ENCODE measurements at regions not wholly inside any gene's neighbourhood (a gene's known extent, or its start where the extent isn't known, plus 50 kb on each side); places are given as distances from the start of the nearest gene placed in this dataset.
"Not testable (repeated sequence)": the region's sequence is repeated elsewhere in the genome, so short reads cannot be mapped to it uniquely, and the experiment has no call there.

GRCh38 chr7:101679653-101680173 is 50.6 kb upstream of the MYL10 start:
- H3K4me2 ChIP-seq (ENCODE audit: insufficient read depth, low read length); H3K4me3 ChIP-seq (ENCODE audit: insufficient read depth, low read length); H2AFZ ChIP-seq (ENCODE audit: low read length); H3K36me3 ChIP-seq (ENCODE audit: insufficient read depth, low read length); H3K27me3 ChIP-seq (ENCODE audit: insufficient read depth, low read length); DNase-seq (ENCODE audit: insufficient read length, low spot score, missing footprints); H4K20me1 ChIP-seq (ENCODE audit: insufficient read depth, low read length); H3K9me3 ChIP-seq (ENCODE audit: low read depth, low read length); H3K79me2 ChIP-seq (ENCODE audit: insufficient read depth, low read length): not testable (repeated sequence)
- peaks cover 37% of the 10 kb centered on the region for H3K4me1 ChIP-seq (ENCODE audit: insufficient read depth, low read length)
- peak overlapping the region; percentile 71 for H3K27ac ChIP-seq (ENCODE audit: low read depth, low read length)

GRCh38 chr7:101680406-101681145 is 51.5 kb upstream of the MYL10 start:
- no peaks in the 10 kb centered on the region for H4K20me1 ChIP-seq (ENCODE audit: insufficient read depth, low read length)
- H3K79me2 ChIP-seq (ENCODE audit: insufficient read depth, low read length): no peaks in the 10 kb centered on the region
- no peaks in the 10 kb centered on the region for H3K36me3 ChIP-seq (ENCODE audit: insufficient read depth, low read length)
- peaks cover 37% of the 10 kb centered on the region for H3K4me1 ChIP-seq (ENCODE audit: insufficient read depth, low read length)
- H3K9me3 ChIP-seq (ENCODE audit: low read depth, low read length): no peaks in the 10 kb centered on the region
- TF ChIP-seq CTCF (IDR thresholded peaks at IDR 0.05; ENCODE audit: extremely low read depth, low read depth, low read length): no peak
- H3K27me3 ChIP-seq (ENCODE audit: insufficient read depth, low read length): no peaks in the 10 kb centered on the region
- no peak overlapping the region for H2AFZ ChIP-seq (ENCODE audit: low read length)
- DNase-seq (ENCODE audit: insufficient read length, low spot score, missing footprints): no peak
- peak overlapping the region; percentile 37 for H3K4me3 ChIP-seq (ENCODE audit: insufficient read depth, low read length)
- H3K27ac ChIP-seq (ENCODE audit: low read depth, low read length): peak overlapping the region; percentile 85
- peak overlapping the region; percentile 80 for H3K4me2 ChIP-seq (ENCODE audit: insufficient read depth, low read length)

- Histone ChIP-seq H3K4me3 (ENCODE audit: insufficient read depth, low read length) (peak overlapping the region; percentile 27), H2AFZ (ENCODE audit: low read length) (peak overlapping the region; percentile 60), H3K79me2 (ENCODE audit: insufficient read depth, low read length) (no peaks in the 10 kb centered on the region), H3K9me3 (ENCODE audit: low read depth, low read length) (no peaks in the 10 kb centered on the region), H3K27me3 (ENCODE audit: insufficient read depth, low read length) (no peaks in the 10 kb centered on the region), H3K27ac (ENCODE audit: low read depth, low read length) (peak overlapping the region; percentile 85), H3K4me1 (ENCODE audit: insufficient read depth, low read length) (peaks cover 37% of the 10 kb centered on the region), H3K36me3 (ENCODE audit: insufficient read depth, low read length) (no peaks in the 10 kb centered on the region), H4K20me1 (ENCODE audit: insufficient read depth, low read length) (no peaks in the 10 kb centered on the region), H3K4me2 (ENCODE audit: insufficient read depth, low read length) (peak overlapping the region; percentile 80)
- peak; percentile 97 for DNase-seq (ENCODE audit: insufficient read length, low spot score, missing footprints)
- TF ChIP-seq CTCF (IDR thresholded peaks at IDR 0.05; ENCODE audit: extremely low read depth, low read depth, low read length): no peak
Measured at GRCh38 chr7:101681170-101682007, 52.3 kb upstream of the MYL10 start.

- no peak for DNase-seq (ENCODE audit: insufficient read length, low spot score, missing footprints)
- TF ChIP-seq CTCF (IDR thresholded peaks at IDR 0.05; ENCODE audit: extremely low read depth, low read depth, low read length): no peak
- Histone ChIP-seq H3K4me2 (ENCODE audit: insufficient read depth, low read length) (no peak overlapping the region), H3K4me3 (ENCODE audit: insufficient read depth, low read length) (no peak overlapping the region), H3K27ac (ENCODE audit: low read depth, low read length) (no peak overlapping the region), H3K4me1 (ENCODE audit: insufficient read depth, low read length) (peaks cover 23% of the 10 kb centered on the region), H2AFZ (ENCODE audit: low read length) (no peak overlapping the region), H3K36me3 (ENCODE audit: insufficient read depth, low read length) (no peaks in the 10 kb centered on the region), H4K20me1 (ENCODE audit: insufficient read depth, low read length) (no peaks in the 10 kb centered on the region), H3K9me3 (ENCODE audit: low read depth, low read length) (no peaks in the 10 kb centered on the region), H3K27me3 (ENCODE audit: insufficient read depth, low read length) (peaks cover 4% of the 10 kb centered on the region), H3K79me2 (ENCODE audit: insufficient read depth, low read length) (no peaks in the 10 kb centered on the region)
Measured at GRCh38 chr7:101684983-101685330, 55.9 kb upstream of the MYL10 start.
